T1000 (cell line): ENCODE measurements at regions not wholly inside any gene's neighbourhood (a gene's known extent, or its start where the extent isn't known, plus 50 kb on each side); places are given as distances from the start of the nearest gene placed in this dataset.

Experiments
- DNase-seq: peaks from one replicate; lab custom pipeline; 2025; ENCODE audit warnings: mixed read lengths; lab: John Stamatoyannopoulos, UW

DNA sequence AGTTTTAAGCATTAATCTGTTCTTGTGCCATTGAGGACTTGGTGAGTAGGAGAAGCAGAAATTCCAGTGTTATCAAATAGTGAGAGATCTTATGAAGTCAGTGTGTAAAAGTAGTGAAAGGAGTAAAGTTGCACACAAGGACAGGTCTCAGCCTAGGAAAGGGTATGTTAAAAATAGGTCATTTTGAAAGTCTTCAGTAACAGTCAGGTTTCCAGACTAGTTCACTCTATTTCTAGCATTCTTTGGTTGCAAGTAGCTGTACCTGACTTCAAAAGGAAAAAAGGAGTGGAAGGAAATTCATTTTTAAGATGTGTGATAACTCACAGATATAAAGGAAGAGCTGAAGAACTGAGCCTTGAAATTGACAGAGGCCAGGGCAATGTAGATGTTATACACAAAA, 250.1 kb upstream of the SATB1 start:
- no peak for DNase-seq

DNA sequence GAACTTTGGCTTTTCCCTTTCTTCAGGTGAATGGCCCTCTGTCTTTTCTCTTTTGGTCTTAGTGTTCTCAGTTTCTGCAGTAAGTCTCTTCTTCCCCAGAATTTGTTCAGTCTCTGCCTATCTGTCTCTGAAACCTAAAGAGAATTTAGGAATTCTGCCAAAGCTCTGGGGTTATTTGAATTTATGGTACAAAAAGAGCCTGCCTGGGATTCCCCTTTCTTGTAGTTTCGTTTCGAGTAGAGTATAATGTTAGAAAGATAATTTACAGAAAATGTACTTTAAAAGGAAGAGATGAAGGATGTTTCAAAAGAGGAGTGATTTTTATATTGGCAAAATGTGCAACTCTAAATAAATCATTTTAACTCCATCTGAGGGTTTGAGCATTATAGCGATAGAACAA, 247.4 kb upstream of the SATB1 start:
- DNase-seq, result no peak

DNA sequence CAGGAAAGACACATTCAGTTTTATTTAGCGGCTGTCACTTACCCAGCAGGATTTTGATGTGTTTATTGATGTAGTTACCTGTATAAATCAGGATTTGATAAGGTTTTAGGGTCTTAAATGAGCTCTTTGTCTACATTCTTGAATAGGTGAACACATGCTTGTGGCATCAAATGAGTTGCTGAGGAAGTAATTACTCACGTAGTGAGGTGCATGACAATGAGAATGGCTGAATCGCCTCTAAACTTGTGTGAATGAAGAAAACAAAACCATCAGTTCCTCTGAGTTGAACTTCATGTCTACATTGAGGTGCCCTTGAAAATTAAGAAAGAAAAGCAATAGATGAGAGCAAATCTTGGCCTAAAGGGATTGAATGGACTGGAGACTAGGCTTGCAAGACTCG, 245.6 kb upstream of the SATB1 start:
- DNase-seq, result no peak

DNA sequence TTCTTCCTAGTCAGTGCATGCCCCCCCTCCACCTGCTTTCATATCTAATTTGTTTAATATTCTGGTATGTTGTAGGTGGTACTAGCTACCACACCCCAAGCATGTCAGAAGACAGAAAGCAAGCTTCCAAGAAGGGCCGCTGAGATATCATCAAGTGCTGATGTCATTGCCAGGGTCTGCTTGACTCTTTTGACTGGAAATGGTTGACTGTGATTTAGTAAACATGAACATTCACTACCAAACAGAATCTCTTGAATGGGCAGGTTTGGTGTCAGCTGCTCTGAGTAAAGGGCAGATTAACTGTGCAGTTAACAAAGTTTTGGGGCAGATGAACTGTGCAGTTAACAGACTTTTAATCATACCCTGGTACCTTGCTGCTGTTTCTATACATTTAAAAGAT, 244.2 kb upstream of the SATB1 start:
- DNase-seq, result no peak

DNA sequence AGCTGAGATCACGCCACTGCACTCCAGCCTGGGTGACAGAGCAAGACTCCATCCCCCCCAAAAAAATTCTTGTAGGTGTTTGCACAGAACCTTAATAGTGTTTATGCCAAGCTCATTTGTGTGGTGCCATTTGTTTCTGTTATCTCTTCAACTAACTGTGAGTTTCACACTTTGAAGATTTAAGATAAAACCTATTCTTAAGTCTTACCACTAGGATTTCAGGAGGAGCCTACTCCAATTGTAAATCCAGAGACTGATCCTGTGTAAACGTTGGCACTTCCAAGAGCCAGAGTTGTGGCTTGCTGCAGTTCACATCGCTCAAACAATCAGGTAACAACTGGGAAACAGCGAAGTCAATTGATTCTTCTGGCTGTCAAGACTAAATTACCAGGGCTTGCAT, 242.4 kb upstream of the SATB1 start:
- DNase-seq, result no peak

DNA sequence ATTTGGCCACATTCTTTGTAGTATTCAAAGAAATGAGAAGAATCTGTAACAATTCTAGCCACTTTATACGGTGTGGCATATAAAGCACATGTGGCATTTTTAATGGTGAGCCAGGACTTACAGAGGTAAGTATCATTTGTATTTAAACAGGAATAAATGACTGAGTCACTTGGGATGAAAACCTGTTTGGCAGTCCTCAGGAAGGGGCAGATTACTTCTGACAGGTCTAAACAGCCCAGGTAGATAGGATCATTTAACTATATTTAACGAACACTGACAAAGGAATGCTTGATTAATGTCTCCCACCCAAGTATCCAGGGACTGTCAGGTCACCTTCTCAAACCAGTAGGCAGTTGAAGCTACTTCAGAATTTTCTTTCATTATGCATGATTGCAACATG, 241.5 kb upstream of the SATB1 start:
- no peak for DNase-seq

DNA sequence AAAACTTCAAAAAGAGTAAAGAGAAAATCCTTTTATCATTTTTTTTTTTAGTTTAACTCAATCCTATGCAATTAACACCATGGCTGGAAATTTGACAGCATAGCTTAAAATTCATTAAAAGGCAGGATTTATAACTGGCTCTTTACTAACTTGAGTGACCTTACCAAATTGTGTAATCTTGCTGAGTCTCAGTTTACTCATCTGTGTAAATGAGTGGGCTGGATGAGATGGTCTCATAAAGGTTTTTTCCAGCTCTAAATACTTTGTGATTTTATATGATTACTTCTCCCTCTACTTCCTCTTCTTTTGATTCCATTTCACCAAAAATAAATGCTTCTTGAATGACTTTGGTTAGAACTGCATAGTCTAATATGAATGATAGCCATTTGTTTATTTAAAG, 234.9 kb upstream of the SATB1 start:
- DNase-seq, result no peak

DNA sequence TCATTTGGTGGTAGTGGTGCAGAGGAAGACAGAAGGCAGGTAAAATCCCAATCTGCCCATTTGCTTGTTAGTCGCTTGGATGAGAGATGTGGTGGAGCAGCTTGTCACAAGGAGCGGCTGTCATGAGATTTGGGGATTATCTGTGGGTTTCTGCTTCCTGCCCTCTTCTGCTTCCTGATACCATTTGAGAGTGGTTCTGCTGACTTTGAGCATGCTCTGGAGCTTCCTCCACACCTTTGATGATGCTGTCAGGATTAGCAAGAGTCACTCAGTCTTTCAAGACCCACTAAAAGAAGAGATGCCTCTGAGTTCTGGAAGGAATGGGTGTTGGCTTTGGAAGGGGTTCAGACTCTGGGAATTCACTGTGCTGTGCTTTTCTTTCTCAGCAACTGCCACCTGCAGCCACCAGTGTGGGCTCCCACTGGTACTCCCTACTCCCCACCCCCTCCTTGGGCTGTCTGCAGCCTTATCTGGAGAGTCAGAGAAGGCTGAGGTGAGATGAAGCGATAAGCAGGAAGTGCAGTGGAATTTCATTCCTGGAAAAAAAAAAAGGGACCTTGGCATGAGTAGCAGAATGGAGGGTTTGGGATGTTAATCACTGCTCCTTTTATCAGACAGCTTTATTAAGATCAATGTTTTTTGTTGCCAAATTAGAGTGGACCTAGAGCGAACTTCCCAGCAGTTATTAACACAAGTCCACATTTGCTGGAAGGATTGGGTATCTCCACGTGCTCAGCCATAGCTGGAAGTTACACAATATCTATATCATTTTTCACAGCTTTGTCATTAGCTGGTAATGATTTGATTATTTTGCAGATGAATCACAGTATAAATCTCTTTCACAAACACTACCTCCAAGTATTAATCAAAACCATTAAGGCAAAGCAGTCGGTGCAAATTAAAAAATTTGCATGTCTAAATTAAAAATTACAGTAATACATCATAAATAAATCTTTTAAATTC, 233.0 kb upstream of the SATB1 start:
- DNase-seq, result no peak

DNA sequence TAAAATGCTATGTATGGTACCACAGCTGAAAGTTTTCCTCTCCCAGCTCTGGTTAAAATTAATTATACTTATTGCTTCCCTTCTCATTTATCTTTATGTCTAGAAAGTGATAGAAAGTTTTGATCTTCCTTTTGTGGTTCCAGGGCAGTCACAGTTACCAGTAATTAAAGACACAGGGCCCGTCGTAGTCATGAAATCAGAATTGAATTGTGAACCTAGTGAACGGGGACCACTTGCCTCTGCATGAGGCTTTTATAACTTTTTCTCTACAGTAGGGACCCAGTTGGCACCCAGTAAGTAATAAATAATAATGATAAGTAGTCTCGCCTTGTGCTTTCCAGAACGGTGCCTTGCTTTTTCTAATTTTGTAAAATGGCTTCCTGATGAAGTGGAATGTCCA, 231.7 kb upstream of the SATB1 start:
- DNase-seq, result no peak

DNA sequence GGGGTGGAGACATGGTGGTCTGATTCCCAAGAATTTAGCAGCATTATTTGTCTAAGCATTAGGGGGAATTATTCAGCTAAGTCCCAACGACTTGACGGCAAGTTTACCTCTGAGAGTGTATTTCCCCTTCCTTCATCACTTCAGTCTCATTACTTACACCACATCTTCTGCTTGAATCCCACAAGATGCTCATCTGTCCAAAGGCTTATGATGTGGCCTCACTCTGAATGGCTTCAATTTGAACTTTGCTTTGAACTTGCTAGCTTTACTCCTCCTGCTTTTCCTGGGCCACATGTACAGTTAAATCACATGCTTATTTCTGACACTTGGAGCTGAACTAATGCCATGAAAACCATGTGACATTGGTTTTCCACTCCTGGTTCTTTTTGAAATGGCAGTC, 231.3 kb upstream of the SATB1 start:
- DNase-seq, result no peak

DNA sequence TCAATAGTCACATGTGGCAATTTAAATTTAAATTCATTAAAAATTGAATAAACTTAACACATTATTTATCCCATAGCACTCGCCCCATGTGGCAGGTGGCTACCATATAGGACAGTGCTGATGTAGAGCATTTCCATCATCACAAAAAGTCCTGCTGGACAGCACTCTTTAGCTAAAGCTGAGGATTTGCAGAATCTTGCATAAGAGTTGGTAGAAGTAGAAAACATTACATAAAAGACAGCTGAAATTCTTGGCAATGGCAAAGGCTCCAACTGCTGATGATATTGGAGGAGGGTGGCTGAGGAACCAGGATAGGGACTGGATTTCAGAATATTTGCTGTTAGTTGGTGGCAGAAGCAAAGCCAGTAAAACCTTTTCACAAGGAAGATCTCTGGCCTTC, 230.7 kb upstream of the SATB1 start:
- DNase-seq, result no peak

DNA sequence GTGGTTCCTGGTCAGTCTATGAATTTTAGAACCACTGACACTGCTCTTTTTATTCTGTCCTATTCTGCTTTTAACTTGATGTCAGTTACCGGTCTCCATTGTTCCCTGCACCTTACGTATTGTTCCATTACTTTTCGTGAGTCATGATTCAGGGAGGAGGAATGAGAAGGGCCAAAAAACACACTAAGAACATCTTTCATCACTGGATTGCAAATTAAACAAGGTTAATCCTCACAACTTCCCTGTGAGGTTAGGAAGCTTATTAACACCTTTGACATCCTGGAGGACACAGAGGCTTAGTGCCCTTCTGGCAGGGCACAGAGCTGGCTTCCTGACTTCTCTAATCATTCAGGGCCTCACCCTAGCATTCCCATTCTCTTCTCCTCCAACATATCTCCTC, 227.6 kb upstream of the SATB1 start:
- DNase-seq, result no peak

DNA sequence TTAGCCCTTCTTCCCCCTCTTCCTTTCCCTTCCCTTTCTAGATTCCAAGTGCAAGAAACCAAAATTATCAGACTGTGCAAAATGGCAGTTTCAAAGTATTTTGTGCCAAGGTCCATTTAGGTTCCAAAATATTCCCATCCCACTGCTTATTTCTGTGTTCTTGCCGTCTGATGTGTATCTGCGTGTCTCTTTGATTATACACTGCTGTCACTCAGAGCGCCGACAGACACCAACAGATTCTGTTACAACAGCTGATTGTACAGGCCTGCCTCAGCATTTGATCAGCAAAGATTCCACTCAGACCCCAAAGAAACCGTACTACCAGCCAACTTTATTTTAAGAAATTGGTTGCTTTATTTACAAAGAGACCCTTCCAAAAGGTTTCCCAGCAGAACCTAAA, 225.6 kb upstream of the SATB1 start:
- no peak for DNase-seq

DNA sequence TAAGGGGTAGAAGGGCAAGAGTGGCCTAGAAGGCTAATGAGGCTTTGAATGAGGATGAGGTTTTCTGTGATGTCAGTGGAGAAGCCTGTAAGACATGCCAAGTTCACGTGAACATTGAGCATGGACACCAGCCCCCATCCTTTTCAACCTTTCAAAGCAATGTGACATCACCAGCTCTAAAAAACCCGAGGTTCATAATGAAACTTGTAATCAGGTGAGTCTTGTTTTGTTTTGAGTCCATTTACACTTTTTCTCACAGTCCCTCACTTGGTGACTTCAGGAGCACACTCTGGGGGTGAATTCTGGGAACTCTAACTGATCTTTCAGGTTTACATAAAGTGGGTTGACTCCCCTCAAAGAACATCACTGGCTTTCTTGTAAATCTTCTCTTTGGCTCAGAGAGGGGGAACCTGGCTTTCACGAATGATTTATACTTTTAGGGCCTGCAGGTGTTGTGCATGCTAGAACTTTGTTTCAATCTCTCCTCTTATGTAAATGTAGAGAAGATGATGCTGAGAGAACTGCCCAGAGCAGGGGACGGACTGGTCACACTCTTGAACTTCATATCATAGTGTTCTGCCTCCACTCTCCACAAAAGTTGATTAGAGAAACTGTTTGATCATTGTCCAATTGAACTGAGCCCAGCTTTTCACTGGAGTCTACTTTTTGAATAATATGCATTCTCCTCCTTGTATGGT, 224.7 kb upstream of the SATB1 start:
- DNase-seq, result no peak

DNA sequence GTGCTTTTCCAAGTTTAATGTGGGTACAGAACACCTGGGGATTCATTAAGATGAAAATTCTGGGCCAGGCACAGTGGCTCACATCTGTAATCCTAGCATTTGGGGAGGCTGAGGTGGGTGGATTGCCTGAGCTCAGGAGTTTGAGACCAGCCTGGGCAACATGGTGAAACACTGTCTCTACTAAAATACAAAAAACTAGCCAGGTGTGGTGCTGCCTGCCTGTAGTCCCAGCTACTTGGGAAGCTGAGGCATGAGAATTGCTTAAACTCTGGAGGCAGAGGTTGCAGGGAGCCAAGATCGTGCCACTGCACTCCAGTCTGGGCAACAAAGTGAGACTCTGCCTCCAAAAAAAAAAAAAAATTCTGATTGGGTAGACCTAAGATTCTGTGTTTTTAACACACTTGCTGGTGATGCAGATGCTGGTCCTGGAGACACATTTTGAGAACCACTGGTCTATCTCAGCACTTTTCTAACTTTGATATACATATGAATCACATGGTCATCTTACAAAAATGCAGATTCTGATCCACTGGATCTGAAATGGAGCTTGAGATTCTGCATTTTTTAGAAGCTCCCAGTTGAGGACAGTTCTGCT, 223.8 kb upstream of the SATB1 start:
- no peak for DNase-seq

DNA sequence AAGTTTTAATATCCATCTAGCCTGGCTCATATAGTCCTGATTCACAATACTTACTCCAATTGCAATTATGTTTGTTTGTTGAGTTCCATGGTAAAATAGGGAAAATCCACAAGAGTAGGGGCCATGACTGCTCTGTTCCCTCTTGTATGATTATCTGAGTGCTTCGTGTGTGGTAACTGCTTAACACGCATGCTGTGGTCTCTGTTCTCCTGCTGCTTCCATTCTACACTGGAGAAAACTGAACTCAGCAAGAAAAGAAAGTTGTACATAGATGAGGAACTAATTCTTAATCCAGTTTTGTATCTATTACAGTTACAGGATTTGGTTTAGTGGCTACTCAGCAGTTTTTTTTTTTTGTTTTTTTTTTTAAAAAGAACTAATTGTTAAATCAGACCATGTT, 223.0 kb upstream of the SATB1 start:
- DNase-seq, result no peak

DNA sequence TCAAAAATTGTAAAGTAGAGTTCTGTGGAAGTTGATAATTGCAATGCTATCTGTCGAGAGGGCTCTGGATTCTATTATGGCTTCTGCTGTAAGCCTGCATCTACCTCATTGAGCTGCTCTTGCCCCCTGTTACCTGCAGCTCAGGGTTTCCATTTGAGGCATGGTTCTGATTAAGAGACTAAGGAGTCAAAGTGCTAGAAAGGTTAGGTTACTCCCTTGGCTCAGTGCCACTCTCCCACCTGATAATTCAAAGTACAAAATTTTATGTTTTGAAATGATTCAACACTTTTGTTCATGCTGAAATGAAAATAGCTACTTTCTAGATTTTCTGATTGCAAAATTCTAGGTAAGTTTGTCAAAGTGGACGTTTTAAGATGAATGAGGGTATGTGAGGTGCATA, 220.5 kb upstream of the SATB1 start:
- DNase-seq, result no peak

DNA sequence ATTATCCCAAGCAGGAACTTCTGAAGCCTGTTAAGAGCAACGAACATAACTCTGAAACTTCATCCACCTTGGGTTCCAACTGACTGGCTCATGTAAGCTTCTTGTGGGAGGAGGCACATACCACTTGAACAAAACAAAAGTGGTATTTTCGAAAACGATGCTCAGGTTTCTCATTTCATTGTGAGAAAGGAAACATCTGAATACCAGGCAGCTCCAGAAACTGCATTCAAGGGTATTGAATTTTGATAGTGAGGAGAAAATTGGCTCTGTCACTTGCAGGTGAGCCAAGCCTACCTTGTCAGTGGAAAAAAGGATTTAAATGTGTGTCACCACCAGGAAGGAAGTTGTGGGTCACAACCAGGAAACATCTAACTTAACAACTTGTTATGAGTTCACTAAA, 218.1 kb upstream of the SATB1 start:
- no peak for DNase-seq

DNA sequence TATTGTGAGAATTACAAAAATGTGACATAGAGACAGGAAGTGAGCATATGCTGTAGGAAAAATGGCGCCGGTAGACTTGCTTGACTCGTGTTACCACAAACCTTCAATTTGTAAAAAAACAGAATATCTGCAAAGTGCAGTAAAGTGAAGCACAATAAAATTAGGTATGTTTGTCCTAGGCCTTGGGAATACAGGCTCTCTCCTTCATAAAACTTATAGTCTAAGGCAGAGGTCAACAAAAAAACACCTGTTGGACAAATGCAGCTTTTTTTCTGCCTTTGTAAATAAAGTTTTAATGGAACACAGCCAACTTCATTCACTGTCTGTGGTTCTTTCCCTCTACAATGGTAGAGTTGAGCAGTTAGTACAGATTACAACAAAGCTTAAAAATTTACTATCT, 216.8 kb upstream of the SATB1 start:
- DNase-seq, result no peak

DNA sequence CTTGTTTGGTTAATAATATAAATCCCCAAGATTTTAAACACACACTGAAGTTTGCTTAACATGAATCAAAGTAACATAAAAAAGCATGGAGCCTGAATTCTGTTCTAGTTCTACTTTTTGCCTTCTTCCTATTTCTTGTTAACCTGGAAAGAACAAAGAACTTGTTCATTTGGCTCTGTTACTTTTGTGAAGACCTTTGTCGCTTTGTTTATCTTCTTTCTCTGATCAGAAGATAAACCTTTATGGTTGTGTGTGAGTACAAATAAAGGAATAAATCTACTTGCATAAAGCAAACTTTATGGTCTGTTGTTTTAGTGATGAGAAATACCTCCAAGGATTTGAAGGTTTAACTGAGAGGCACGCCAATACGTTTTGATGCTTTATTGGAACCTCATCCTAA, 210.1 kb upstream of the SATB1 start:
- DNase-seq, result no peak

DNA sequence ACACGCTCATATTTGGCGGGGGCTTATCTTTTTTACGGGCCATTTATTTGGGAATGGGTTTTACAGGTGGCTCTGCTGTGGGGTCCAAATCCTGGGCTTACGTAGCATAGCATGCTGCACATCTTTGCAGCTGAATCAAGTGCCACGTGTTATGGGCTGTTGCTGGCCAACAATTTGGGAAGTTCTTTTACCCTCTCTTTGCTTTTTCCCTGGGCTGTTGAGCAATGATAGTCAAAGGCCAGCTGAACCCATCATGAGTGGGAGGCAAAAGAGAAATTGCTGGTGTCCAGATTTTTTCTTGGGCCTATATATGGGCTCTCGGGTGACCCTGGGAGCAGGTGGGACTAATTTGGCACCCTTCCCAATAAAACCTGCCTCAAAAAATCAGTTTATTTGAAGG, 209.3 kb upstream of the SATB1 start:
- no peak for DNase-seq

DNA sequence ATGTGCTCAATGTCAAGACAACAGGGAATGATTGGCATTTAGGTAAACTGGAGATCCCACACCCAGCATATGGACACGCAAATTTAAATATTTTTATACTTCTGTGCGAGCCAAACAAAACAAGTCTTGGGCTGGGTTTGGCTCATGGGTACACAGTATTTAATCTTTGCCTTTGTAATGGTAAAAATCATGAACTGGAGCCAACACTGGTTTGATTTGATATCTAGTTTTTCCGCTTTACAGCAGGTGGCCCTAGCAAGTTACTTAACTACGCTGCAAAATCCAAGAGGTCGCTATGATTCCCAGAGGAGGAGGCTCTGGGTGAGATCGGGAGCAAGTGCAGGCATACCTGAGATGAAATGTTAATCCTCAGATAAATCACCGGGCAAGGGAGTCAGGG, 207.9 kb upstream of the SATB1 start:
- no peak for DNase-seq

DNA sequence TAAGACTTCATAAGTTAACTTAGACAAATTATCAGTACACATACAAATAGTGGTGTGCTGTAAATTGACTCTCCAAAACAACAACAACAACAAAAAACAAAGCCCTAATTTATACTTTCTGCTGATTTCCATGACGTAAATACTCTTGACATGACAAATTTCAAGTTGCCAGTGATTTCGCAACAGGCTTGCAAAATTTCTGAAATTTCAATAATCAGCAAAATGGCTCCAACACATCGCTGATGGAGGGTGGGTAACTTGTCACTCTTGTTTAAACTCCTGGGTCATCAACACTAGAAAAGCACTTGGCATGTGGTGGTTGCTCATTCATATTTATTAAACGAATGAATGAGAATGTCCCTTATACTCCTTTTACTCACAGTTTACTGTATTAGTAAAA, 205.2 kb upstream of the SATB1 start:
- DNase-seq, result no peak
